ENCODE measurements at regions not wholly inside any gene's neighbourhood (a gene's known extent, or its start where the extent isn't known, plus 50 kb on each side); places are given as distances from the start of the nearest gene placed in this dataset.

DNA sequence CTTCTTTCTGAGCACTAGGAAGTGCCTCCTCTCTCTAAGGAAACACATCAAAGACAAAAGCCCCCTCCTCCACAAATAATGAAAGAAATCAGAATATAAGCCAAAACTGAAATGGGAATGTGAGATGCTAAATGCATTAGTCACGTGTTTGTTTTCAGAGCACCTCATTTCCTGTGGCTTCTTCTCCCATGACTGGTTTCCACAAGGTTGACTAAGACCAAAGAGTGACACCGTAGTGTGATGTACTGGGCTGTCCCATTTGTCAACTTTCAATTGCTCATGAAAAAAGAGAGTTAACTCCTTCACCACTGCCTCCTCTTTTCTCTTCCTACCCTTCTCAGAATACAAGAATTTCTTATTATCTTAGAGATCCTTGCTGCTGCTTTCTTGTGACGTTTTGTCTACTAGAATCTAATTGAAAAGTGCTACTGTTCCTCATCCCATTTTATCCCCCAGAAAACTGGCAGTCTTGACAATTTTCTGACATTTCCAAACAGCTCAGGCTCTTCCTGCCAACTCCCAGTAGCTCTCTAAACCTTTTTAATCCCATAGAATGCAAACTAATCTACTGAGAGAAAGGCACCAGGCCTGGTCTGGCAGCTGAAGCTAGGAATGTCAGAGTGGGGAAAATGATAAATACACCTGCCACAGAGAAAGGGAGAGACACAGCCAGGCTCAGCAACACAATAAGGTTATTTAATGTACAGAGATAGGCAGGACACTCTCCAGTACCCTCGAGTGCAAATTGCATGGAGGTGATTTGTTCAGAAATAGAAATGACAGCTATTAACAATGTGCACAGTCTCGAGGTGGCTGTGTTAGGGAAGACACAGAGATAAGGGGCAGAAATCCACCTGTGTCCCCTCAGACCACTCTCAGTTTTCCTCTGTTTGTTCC, 671.7 kb upstream of the NRSN1 start:
- no peak for DNase-seq

DNA sequence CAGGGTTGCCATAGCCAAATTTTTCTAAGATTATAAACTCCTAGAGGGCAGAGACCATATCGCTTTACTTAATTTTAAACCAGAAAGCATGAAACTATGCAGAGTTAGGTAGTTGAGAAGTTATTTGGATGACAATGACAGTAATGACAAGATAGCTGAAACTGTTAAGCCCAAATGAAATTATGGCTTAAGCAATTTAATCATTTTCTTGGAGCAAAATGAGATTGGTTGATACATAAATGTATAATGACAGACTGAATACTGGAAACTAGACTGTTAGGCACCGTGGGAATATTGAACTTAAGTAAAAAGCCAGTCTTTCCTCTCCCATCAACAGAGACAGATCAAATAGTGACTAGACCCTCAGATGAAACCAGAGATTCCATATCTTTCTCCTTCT, 670.3 kb upstream of the NRSN1 start:
- DNase-seq = no peak

DNA sequence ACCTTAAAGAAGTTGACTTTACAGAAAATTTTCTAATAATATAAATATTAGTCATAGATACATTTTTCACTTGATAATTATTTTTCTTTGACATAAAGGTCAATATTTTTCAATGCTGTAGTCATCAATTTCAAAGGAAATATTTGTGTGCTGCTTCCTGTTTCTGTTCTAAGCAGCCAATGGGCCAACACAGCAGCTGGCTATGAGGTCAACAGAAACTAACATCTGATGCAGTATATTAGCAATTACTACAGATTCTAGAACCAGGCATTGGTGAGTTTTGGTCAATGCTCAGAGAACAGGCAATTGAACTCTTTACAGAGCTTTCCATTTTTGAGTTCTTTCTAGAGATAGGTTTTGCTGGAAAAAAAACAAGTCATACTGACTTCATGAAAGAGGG, 669.6 kb upstream of the NRSN1 start:
- DNase-seq = no peak

DNA sequence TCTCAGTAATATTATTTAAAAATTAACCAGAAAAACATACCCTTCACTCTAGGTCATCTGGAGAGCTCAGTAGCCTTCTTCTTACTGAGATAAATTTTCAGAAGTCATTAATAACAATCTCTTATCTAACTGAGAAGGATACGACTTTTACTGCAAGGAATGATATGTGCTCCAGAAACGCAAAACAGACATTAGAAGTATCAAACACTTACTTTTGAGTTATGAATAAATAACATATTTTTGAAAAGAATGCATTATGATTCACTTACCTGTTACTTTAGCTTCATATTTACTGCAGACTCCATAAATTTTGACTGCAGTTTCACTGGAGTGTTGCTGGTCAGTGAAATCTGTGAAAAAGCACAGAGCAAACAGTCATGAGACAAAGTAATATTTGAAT, 668.7 kb upstream of the NRSN1 start:
- no peak for DNase-seq

DNA sequence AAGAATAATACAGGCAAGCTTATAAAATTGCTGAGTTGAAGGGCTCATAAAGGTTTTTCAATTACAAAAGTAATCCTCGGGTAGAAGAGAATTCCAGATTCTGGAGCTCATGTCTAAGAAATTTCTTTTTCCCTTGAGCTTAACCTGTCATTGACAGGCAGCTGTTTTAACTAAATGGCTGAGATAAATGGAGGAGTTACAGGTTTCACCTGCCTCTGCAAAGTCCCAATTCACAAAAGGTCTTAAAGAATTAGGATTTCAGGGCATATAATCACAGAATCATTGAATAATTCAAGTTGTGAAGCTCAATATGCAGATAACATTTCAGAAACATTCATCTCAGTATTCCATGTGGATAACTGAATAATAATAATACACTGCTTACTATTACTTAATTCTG, 660.1 kb upstream of the NRSN1 start:
- no peak for DNase-seq

DNA sequence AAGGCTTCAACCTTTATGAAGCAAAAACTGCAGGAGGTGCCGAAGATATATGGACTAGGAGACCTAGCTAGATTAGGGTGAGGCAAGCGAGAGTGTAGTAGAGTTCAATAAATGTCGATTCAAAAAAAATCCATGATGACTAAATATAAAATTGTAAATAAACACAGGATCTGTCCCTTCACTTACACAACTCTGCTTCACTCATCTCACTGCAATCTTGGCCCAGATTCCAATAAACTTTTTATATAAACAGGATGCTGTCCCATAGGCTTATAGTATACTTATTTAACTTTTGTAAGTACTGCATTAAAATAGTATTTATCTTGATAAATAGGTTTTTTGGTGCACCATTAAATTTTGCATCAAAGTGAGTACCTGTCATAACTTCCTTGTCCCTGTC, 648.4 kb upstream of the NRSN1 start:
- DNase-seq = no peak

DNA sequence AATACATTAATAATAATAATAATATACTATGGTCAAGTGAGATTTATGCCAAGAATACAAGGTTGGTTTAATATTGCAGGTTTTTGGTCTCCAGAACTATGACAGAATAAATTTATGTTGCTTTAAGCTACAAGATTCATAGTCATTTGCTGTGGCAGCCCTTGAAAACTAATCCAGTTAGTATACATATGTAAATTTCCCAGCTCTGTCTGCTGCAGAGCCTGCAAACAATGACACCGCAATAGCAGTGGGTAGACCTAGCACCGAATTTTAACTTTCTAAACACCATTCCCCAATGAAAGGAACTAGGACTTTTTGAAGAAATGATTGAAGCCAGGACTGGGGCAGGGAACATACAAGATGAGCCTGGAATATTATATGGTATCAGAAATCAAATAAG, 647.7 kb upstream of the NRSN1 start:
- DNase-seq = no peak

DNA sequence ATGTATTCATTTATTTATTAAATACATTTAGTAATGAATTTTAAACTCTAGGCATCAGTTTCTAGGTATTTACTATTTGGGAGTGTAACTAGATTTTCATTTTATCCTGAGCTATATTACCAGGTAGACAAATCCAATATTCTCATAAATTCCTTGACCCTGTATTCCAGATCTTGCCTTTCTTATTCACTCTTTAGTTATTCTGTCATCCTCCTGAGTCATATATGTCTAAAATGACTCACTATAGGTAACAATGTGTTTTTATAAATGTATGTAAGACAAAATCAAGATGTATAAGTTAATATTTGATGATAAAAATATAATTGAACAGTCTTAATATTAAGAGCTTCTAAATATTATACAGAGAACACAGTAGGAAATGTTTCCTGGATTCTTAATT, 642.1 kb upstream of the NRSN1 start:
- DNase-seq = no peak

DNA sequence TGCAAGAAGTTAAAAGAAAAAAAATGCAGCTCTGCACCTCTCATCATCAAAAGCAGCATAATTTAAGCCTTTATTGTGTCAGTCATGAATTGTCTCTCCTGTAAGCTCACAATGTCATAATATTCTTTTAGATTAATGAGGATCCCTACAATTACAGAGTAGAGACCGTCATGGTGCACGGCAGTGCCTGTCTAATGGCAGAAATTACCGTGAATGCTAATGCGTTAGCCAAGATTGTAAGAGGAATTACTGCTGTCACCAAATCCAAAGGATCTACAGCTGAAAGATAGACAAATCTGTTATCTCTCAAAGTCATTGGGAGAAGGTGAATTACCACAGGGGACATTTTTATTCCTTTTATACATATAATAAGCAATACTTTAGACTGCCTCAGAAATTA, 631.6 kb upstream of the NRSN1 start:
- DNase-seq = peak; percentile 8

DNA sequence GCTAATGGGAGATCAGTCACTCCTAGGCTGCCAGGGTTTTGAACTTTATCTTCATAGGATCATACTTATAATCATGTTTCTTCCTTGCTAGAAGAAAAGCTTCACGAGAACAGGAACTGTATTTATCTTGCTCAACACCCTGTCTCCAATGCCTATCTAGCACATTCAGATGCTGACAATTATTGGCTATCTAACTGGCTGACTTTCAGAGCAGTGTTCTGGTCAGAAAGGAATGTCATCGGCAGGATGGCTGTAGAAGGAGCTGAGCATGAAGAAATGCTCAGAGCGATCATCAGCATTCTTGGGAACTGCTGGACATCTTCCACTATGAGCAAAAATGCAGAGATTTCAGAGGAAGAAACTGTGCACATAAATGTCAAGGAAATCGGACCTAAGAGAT, 628.0 kb upstream of the NRSN1 start:
- no peak for DNase-seq

DNA sequence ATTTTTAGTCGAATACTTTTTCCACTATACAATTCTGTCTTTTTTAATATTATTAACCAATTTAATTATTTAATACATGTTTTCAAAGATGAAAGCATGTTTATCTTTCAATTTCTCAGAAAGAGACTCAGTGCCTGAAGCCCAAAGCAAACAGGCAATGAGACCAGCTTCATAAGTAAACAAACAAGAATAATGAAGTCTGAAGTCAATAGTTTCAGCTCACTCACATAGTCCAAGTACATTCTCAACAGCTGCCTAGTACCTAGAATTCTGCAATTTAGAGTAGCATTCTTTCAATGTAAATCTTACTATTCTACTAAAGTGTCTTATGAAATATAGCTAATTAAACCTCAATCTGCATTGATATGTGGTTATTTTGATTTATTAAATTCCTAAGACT, 626.5 kb upstream of the NRSN1 start:
- no peak for DNase-seq

DNA sequence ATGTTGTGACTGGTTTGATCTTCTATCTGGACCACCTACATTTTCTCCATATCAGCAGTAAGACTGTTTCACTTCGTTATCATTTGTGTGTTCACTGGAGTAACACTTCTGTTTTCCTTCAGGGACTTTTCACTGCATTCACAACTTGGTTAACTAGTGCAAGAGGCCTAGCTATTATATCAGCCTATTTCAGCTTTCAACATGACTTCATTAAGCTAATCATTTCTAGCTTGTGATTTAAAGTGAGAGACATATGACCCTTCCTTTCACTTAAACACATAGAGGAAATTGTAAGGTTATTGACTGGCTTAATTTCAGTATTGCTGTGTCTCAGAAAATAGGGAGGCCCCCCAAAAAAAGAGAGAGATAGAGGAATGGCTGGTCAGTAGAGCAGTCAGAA, 622.8 kb upstream of the NRSN1 start:
- no peak for DNase-seq

DNA sequence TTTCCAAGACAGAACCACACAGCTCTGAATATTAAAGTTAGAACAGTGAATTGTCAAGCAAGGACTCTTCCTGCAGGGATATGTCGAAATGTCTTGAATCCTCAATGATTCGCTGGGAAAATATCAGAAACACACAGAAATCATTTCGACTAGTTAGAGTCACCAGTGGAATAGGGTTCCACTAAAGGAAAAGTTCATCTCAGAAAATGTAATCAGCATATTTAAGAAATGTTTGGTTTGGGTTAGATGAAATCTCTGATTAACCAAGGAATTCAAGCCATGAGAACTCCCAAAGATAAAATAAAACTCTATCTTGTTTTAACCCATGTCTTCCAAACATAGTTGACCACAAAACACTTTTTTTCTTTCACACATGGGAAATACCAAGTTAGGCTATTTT, 621.0 kb upstream of the NRSN1 start:
- DNase-seq = no peak

DNA sequence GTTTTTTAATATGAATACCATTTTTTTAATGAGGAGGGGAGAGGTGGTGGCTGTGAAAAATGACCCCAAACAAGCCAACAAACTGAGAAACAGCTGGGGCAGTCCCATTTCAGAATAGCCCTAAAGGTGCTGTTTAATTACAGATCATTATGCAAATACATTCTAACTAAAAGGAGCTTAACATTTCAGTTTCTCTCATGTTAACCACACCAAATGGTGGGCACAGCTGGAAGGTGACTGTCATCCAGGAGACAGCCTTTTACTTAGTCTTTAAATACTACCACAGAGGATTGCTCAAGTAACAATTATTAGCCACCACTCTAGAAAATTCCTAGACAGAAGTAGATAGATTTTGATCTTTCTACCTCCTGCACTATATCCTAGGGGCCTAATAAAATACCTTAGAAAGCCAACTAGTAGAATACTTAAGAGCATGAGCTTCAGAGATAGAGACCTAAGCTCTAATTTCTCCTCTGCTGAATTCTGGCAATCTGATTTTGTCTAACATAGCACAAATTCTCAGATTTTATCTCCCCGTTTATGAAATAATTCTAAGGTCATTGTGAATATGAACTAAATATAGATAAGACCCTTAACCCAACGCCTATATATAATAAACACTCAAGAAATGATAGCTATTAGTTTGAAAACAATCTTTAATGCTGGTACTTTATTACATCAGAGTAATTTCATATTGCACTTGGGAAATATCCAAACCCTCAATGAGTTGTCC, 615.1 kb upstream of the NRSN1 start:
- no peak for DNase-seq

DNA sequence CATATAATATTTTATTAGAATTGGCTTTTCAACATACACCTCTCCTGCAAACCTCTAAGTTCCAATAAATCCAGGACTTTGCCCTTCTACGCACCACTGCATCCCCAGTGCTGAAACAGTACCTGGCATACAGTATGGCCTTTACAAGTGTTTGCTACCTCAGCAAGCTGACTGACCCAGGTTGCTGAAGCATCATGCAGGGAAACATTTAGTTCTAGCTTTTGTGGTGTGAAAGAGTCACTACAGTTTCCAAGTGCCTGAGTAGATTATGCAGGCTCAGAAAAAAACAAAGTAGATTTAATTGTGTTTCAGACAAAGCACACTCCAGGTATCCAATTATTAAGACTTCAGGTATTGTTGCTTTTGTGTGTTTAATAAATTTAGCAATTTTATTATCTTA, 614.2 kb upstream of the NRSN1 start:
- no peak for DNase-seq

DNA sequence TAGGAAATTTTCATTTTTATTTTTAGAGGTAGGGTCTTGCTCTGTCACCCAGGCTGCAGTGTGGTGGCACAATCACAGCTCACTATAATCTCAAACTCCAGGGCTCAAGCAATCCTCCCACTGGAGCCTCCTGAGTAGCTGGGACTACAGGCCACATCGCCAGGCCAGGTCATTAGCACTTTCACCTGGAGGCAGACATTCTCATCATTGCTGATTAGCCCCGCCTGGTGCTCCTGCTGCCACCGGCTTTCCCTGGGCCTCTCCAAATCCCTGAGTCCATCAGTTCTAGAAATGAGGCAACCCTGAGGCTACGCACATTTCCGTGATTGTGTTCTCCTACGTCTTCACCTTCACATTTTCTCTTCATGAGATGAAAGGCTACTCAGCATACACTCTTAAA, 607.7 kb upstream of the NRSN1 start:
- no peak for DNase-seq

DNA sequence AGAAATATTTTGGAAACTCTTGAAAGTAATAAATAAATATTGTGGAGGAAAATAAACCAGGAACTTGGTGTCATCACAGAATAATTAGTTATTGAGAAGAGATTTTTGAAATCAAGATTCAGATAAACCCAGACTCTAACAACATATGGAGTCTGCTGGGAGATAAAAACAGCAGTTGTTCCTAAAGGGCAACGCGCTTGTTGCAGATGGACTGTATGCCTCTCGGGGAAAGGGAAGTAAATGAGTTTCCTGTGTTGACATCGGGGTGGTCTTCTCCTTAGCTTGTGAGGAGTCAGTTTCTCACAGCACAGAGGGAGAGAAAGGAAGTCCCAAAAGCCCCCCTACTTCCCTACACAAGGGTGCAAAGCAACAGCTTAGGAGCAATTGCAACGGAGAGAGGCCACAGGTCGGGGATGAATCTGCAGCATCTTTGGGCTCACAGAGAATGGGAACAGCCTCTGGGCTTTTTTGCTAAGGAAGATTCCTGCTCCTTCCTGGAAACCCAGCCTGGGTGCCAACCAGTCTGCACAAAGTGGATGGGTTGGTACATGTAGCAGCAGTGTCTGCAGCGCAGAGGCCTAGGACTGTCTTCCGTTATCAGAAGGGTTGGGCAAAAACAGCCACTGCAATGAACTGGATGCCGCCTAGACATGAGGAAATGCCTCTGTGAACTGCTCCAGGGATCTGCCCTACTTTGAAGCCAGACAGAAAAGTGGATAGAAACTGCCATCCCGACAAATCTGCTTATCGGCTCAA, 603.0 kb upstream of the NRSN1 start:
- DNase-seq = no peak

DNA sequence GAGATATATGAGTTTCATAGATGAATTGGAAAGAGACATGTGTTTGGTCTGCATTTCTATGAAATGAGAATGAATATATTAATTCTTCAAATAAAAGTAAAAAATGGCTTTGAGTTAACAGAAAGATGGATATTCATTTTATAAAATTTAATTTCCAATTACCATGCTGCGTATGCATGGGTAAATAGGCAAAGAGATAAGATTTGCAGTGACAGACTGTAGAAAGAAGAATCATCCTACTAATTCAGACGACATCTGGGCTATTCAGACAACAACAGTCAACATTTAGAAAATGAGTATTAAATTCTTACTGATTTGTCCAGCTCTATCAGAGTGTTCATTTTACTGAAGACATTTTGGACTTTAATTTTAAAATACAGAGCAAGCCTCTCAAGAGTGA, 602.2 kb upstream of the NRSN1 start:
- DNase-seq = no peak

DNA sequence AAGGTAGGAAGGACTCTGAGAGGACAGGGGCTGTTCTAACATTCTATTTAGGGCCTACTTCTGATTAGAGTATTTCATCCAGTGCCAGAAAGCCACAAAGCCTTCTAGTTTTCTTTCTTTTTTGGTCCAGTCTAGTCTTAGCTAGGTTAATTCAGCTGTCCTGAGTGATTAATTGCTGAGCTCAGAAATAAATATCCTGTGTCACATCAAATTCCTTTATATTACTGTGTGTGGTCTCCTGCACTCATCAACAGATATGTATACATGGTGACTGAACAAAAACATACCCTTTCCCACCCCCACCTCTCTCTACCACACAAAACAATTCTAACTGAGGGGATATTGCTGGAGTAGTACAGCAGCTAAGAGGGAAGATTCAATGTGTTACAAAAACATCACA, 601.5 kb upstream of the NRSN1 start:
- no peak for DNase-seq

DNA sequence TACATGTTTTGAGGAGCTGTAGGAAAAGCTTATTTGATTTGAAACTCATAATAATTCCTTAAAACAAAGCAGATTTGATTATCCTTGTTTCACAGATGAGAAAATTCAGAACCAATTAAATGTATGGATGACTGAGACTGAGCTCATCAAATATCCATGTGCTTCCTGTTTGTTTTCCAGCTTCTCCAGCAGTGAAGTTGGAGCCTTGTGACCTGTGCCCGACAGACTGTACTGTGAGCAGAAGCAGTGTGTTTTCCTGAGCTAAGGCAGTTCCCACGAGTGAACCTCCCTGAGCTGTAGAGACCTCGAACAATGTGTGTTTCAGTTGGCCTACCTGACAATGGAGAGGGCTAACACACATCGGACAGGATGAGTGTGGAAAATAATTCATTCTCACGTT, 599.5 kb upstream of the NRSN1 start:
- DNase-seq = no peak

DNA sequence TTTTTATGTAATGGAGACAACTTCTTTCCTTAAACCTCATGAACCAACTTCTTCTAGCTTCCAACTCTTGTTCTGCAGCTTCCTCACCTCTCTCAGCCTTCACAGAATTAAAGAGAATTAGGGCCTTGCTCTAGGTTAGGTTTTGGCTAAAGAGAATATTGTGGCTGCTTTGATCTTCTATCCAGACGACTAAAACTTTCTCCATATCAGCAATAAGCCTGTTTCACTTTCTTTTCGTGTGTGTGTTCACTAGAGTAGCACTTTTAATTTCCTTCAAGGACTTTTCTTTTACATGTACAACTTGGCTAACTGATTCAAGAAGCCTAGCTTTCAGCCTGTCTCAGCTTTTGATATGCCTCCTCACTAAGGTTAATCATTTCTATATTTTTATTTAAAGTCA, 596.1 kb upstream of the NRSN1 start:
- DNase-seq = no peak

DNA sequence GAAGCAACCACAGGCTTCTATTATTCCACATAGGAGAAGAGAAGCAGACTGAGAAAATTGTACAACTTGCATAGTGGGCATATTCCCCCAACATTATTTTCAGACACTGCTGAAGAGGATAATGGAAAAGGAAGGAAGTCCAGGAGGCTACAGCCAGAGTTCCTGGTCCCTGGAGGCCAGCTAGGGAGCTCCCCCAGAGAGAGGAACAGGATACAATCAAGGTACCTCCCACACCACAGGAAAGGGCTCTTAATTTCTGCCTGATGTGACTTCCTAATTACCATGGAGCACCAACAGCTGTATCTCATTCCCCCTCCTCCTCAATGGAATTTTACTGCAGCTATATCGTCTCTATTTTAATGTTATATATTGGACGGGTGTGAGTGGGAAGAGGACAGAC, 594.3 kb upstream of the NRSN1 start:
- no peak for DNase-seq

DNA sequence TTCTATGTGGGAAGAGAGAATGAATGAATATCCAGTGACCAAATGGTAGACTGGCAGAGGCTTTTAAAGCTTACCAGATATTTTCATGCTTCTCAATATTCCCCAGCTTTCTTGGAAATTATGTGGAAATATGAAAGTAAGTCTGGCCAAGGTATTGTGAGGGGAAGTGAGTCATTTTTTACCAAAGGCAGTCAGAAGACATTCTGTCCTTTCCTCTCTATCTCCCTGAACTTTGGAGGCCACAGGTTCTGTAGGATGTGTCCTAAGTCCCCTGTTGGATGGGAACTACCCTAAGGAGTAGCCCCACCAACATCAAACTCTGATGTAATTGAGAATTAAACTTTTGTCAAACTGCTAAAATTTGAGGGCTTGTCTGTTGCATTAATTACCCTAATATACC, 593.8 kb upstream of the NRSN1 start:
- no peak for DNase-seq

DNA sequence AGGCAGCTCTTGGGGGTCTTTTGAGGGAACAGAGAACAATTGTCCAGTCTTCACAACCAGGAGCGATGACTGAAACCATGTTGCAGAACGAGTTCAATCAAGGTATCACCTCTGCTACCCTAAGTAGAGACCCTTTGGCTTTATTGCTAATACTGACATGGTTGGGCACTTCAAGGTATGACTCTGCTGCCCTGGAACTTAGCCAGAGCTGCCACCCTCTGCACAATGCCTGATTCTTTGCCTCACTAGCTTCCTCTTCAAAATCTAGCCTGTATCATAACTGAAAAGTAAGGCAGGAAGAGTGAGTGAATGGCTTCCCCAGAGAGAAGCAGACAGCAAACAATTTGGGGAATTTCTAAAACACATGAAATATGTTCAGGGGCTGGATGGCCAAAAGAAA, 592.7 kb upstream of the NRSN1 start:
- DNase-seq = no peak
